ENCODE measurements at regions not wholly inside any gene's neighbourhood (a gene's known extent, or its start where the extent isn't known, plus 50 kb on each side); places are given as distances from the start of the nearest gene placed in this dataset.

DNA sequence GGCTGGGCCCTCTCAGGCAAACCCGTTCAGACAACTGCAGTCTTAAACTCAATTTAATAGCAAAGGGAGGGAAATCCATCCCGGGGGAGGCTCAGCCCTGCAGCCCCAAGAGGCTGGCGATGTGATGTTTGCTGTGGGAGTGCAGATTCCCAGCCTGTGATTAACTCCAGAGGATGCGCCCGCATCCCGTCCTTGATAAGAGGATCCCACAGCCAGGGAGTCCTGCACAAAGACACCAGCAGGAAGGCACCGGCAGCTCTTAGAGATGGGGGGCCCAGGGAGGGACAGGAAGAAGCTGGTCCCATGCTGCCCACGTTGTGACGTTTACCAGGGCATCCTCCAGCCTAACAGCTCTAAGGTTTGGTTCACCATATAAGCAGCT, 64.7 kb downstream of the MRPL36 start:
- peaks cover 2% of the 10 kb centered on the region; the same call in 1 of the 2 replicates for H3K9me3 ChIP-seq (ENCODE audit: low read length)
- intact Hi-C loops (cut with micrococcal nuclease; ENCODE audit: unreplicated experiment) = no loop called here
- no peaks in the 10 kb centered on the region for H3K36me3 ChIP-seq (ENCODE audit: insufficient read depth, low read length)
- H3K9me2 ChIP-seq (ENCODE audit: insufficient read depth, low read length) = no peaks in the 10 kb centered on the region
- DNase-seq (ENCODE audit: low spot score) = no peak
- TF ChIP-seq, protein P1, sequence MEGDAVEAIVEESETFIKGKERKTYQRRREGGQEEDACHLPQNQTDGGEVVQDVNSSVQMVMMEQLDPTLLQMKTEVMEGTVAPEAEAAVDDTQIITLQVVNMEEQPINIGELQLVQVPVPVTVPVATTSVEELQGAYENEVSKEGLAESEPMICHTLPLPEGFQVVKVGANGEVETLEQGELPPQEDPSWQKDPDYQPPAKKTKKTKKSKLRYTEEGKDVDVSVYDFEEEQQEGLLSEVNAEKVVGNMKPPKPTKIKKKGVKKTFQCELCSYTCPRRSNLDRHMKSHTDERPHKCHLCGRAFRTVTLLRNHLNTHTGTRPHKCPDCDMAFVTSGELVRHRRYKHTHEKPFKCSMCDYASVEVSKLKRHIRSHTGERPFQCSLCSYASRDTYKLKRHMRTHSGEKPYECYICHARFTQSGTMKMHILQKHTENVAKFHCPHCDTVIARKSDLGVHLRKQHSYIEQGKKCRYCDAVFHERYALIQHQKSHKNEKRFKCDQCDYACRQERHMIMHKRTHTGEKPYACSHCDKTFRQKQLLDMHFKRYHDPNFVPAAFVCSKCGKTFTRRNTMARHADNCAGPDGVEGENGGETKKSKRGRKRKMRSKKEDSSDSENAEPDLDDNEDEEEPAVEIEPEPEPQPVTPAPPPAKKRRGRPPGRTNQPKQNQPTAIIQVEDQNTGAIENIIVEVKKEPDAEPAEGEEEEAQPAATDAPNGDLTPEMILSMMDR (conservative IDR thresholded peaks at IDR 0.05; ENCODE audit: low read length) = no peak
- TF ChIP-seq EZH2phosphoT487 (IDR thresholded peaks at IDR 0.05; ENCODE audit: borderline replicate concordance, low read depth, low read length) = no peak
- H3K4me1 ChIP-seq (ENCODE audit: insufficient read depth, low read length, poor library complexity, severe bottlenecking) = no peaks in the 10 kb centered on the region
- CTCF ChIA-PET (ENCODE audit: unreplicated experiment) = no interaction called here
- no peak overlapping the region for H2AFZ ChIP-seq (ENCODE audit: low read length)
- H3K79me2 ChIP-seq (ENCODE audit: insufficient read depth, low read depth, low read length) = no peaks in the 10 kb centered on the region
- no peak overlapping the region for H3K4me2 ChIP-seq (ENCODE audit: low read length)
- H3K4me3 ChIP-seq (ENCODE audit: low read depth, low read length, poor library complexity, severe bottlenecking) = no peak overlapping the region
- no peaks in the 10 kb centered on the region for H4K20me1 ChIP-seq (ENCODE audit: insufficient read depth, low read length)
- POLR2A ChIA-PET = no interaction called here
- BruUV-seq (replicated peaks) = no TSS peak
- no peak overlapping the region for H3K27ac ChIP-seq (ENCODE audit: low read depth, low read length, poor library complexity, severe bottlenecking)

DNA sequence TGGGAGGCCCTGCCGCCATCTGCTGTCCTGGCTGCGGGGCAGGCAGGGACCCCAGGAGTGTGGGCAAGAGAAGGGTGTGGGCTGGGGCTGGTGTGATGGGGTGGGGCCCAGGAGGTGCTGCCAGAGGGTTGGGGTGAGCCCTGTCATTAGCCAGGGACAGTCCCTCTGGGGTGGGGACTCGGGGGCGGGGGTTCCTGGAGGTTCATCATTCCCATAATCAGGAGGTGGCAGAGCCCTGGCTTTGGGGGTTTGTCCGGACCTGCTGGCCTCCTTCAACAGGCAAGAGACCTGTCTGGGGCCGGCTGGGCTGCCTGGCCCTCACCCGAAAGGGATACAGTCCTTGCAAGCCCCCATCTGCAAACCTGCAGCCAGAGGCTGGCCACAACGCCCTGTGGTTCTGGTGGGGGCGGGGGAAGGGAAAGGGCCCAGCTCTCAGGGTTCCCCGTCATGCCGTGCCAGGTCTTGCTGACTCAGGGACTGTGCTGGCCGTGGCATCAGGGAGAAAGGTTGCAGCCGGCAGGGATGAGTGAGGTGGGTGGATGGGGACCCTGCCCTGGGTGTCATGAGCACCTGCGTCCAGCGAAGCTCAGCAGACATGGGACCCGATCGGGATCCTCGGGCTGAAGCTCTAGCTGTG, 65.2 kb downstream of the MRPL36 start:
- no peak overlapping the region for H3K4me2 ChIP-seq (ENCODE audit: low read length)
- H4K20me1 ChIP-seq (ENCODE audit: insufficient read depth, low read length) = no peaks in the 10 kb centered on the region
- ChIA-PET POLR2A (no interaction called here), CTCF (ENCODE audit: unreplicated experiment) (no interaction called here)
- no peaks in the 10 kb centered on the region for H3K9me3 ChIP-seq (ENCODE audit: low read length)
- no peak overlapping the region for H3K27ac ChIP-seq (ENCODE audit: low read depth, low read length, poor library complexity, severe bottlenecking)
- intact Hi-C loops (cut with micrococcal nuclease; ENCODE audit: unreplicated experiment) = no loop called here
- H2AFZ ChIP-seq (ENCODE audit: low read length) = no peak overlapping the region
- no peaks in the 10 kb centered on the region for H3K79me2 ChIP-seq (ENCODE audit: insufficient read depth, low read depth, low read length)
- no peaks in the 10 kb centered on the region for H3K4me1 ChIP-seq (ENCODE audit: insufficient read depth, low read length, poor library complexity, severe bottlenecking)
- BruUV-seq (replicated peaks) = no TSS peak
- no peaks in the 10 kb centered on the region for H3K36me3 ChIP-seq (ENCODE audit: insufficient read depth, low read length)
- H3K4me3 ChIP-seq (ENCODE audit: low read depth, low read length, poor library complexity, severe bottlenecking) = no peak overlapping the region
- no peaks in the 10 kb centered on the region for H3K9me2 ChIP-seq (ENCODE audit: insufficient read depth, low read length)
- no peak for TF ChIP-seq EZH2phosphoT487 (IDR thresholded peaks at IDR 0.05; ENCODE audit: borderline replicate concordance, low read depth, low read length)
- TF ChIP-seq, protein P1 (conservative IDR thresholded peaks at IDR 0.05; ENCODE audit: low read length) = no peak
- no peak for DNase-seq (ENCODE audit: low spot score)

DNA sequence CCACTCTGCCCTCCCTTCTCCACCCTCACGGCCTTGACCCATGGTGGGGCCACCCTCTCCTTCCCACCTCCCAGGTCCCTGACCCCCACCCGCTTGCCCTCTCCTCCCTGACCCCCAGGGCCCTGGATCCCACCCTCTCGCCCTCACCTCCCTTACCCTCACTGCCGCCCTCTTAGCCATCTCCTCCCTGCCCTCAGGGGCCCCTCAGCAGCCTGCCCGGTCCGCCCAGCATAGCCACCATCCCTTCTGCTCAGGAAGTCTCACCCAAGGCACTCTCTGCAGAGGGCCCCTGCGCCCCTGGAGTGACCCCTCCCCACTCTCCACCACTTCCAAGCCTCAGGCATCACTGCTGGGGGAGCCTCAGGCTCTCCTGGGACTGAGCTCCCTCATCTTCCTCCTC, 66.3 kb downstream of the MRPL36 start:
- H3K36me3 ChIP-seq (ENCODE audit: insufficient read depth, low read length) = no peaks in the 10 kb centered on the region
- no TSS peak for BruUV-seq (replicated peaks)
- TF ChIP-seq, protein P1 (conservative IDR thresholded peaks at IDR 0.05; ENCODE audit: low read length) = no peak
- no peak for TF ChIP-seq EZH2phosphoT487 (IDR thresholded peaks at IDR 0.05; ENCODE audit: borderline replicate concordance, low read depth, low read length)
- H3K27ac ChIP-seq (ENCODE audit: low read depth, low read length, poor library complexity, severe bottlenecking) = no peak overlapping the region
- H4K20me1 ChIP-seq (ENCODE audit: insufficient read depth, low read length) = no peaks in the 10 kb centered on the region
- H3K4me1 ChIP-seq (ENCODE audit: insufficient read depth, low read length, poor library complexity, severe bottlenecking) = no peaks in the 10 kb centered on the region
- H2AFZ ChIP-seq (ENCODE audit: low read length) = no peak overlapping the region
- no peak overlapping the region for H3K4me3 ChIP-seq (ENCODE audit: low read depth, low read length, poor library complexity, severe bottlenecking)
- H3K4me2 ChIP-seq (ENCODE audit: low read length) = no peak overlapping the region
- ChIA-PET POLR2A (no interaction called here), CTCF (ENCODE audit: unreplicated experiment) (no interaction called here)
- no peaks in the 10 kb centered on the region for H3K9me2 ChIP-seq (ENCODE audit: insufficient read depth, low read length)
- H3K9me3 ChIP-seq (ENCODE audit: low read length) = no peaks in the 10 kb centered on the region
- intact Hi-C loops (cut with micrococcal nuclease; ENCODE audit: unreplicated experiment) = no loop called here
- DNase-seq (ENCODE audit: low spot score) = no peak
- H3K79me2 ChIP-seq (ENCODE audit: insufficient read depth, low read depth, low read length) = no peaks in the 10 kb centered on the region

All from OCI-LY7 (cell line).